ENCODE measurements at regions not wholly inside any gene's neighbourhood (a gene's known extent, or its start where the extent isn't known, plus 50 kb on each side); places are given as distances from the start of the nearest gene placed in this dataset.

DNA sequence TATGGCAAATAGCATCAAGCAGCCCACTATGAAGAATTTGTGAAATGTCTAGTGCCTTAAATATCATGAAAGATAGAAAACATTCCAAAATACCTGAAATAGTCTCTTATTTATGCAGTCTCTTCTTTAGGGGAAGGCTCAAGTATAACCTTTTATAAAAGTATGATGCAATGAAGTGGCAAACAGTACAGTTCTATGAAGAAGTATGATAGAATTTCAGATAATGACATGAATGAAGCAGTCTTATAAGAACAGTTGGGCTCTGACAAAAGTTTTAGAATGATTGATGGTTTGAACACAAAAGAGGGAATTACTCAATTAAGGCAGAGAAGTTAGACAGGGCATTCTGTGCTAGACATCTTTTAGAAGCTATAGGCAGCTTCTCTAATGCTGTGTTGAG is 1791.8 kb upstream of the PIK3C3 start:
- TF ChIP-seq, protein P1, sequence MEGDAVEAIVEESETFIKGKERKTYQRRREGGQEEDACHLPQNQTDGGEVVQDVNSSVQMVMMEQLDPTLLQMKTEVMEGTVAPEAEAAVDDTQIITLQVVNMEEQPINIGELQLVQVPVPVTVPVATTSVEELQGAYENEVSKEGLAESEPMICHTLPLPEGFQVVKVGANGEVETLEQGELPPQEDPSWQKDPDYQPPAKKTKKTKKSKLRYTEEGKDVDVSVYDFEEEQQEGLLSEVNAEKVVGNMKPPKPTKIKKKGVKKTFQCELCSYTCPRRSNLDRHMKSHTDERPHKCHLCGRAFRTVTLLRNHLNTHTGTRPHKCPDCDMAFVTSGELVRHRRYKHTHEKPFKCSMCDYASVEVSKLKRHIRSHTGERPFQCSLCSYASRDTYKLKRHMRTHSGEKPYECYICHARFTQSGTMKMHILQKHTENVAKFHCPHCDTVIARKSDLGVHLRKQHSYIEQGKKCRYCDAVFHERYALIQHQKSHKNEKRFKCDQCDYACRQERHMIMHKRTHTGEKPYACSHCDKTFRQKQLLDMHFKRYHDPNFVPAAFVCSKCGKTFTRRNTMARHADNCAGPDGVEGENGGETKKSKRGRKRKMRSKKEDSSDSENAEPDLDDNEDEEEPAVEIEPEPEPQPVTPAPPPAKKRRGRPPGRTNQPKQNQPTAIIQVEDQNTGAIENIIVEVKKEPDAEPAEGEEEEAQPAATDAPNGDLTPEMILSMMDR (IDR thresholded peaks at IDR 0.05; ENCODE audit: low read depth, low read length) = no peak
- no peak for TF ChIP-seq POLR2A (IDR thresholded peaks at IDR 0.05; ENCODE audit: extremely low read depth, insufficient read length)
- no peak for TF ChIP-seq MAX (IDR thresholded peaks at IDR 0.05; ENCODE audit: low read depth, low read length)
- no peak for TF ChIP-seq MYC (IDR thresholded peaks at IDR 0.05; ENCODE audit: low read depth, low read length)
